Loucy (cell line): ENCODE measurements at regions not wholly inside any gene's neighbourhood (a gene's known extent, or its start where the extent isn't known, plus 50 kb on each side); places are given as distances from the start of the nearest gene placed in this dataset.

Experiments used
- H2AFZ ChIP-seq: fragments of 200-600 bp; sonication (generic); 2 replicates; pipeline ENCODE4 v1.6.0; 2016; ENCODE audit warnings: antibody characterized with exemption, mild to moderate bottlenecking, low read length, moderate library complexity
- H3F3A ChIP-seq: fragments of 200-600 bp; 2 replicates; pipeline ENCODE4 v1.6.0; 2016; ENCODE audit warnings: antibody characterized with exemption, low read depth, mild to moderate bottlenecking
- H3K27me3 ChIP-seq: fragments of 200-600 bp; sonication (generic); 2 replicates; pipeline ENCODE4 v1.6.1; 2014; ENCODE audit warnings: low read length, mild to moderate bottlenecking; ENCODE audit not compliant: insufficient read depth, poor library complexity, severe bottlenecking
- H3K36me3 ChIP-seq: fragments of 200-600 bp; sonication (generic); 2 replicates; pipeline ENCODE4 v1.6.1; 2016; ENCODE audit warnings: low read length; ENCODE audit not compliant: insufficient read depth
- H3K4me1 ChIP-seq: fragments of 200-600 bp; sonication (generic); 2 replicates; pipeline ENCODE4 v1.5.1; 2014; ENCODE audit warnings: low read length, mild to moderate bottlenecking; ENCODE audit not compliant: insufficient read depth, poor library complexity, severe bottlenecking
- H3K4me2 ChIP-seq: fragments of 200-600 bp; sonication (generic); 2 replicates; pipeline ENCODE4 v1.6.0; 2014; ENCODE audit warnings: antibody characterized with exemption, low read length, low read depth, mild to moderate bottlenecking; ENCODE audit not compliant: poor library complexity, severe bottlenecking
- H3K4me3 ChIP-seq: fragments of 200-600 bp; sonication (generic); 2 replicates; pipeline ENCODE4 v1.5.1; 2014; ENCODE audit warnings: low read length, mild to moderate bottlenecking, mixed read lengths; ENCODE audit not compliant: poor library complexity, severe bottlenecking
- H3K79me2 ChIP-seq: fragments of 200-600 bp; sonication (generic); 2 replicates; pipeline ENCODE4 v1.6.1; 2014; ENCODE audit warnings: low read length; ENCODE audit not compliant: insufficient read depth
- H3K9ac ChIP-seq: fragments of 200-600 bp; sonication (generic); 2 replicates; pipeline ENCODE4 v1.6.0; 2014; ENCODE audit warnings: mild to moderate bottlenecking, low read depth, low read length, moderate library complexity; ENCODE audit not compliant: poor library complexity, severe bottlenecking
- H3K9me2 ChIP-seq: fragments of 200-600 bp; sonication (generic); replicated peaks from 2 replicates; pipeline ENCODE4 v1.6.1; 2016; ENCODE audit warnings: low read depth, low read length, mixed read lengths
- H3K9me3 ChIP-seq: fragments of 200-600 bp; sonication (generic); 2 replicates; pipeline ENCODE4 v1.6.1; 2014; ENCODE audit warnings: mild to moderate bottlenecking, antibody characterized with exemption, low read length, low read depth; ENCODE audit not compliant: insufficient read depth
- H4K20me1 ChIP-seq: fragments of 200-600 bp; sonication (generic); 2 replicates; pipeline ENCODE4 v1.6.0; 2014; ENCODE audit warnings: antibody characterized with exemption, low read length, mild to moderate bottlenecking; ENCODE audit not compliant: insufficient read depth, poor library complexity, severe bottlenecking
- EZH2phosphoT487 ChIP-seq: fragments of 200-600 bp; IDR thresholded peaks from 2 replicates; pipeline ENCODE4 v1.6.1; 2018; ENCODE audit warnings: antibody characterized with exemption, mild to moderate bottlenecking, moderate library complexity, borderline replicate concordance
- TF ChIP-seq, protein P1 (sequence below): fragments of 200-600 bp; sonication (generic); conservative IDR thresholded peaks from 2 replicates; pipeline ENCODE4 v1.5.1; 2014; ENCODE audit warnings: mild to moderate bottlenecking, antibody characterized with exemption, low read length

DNA sequence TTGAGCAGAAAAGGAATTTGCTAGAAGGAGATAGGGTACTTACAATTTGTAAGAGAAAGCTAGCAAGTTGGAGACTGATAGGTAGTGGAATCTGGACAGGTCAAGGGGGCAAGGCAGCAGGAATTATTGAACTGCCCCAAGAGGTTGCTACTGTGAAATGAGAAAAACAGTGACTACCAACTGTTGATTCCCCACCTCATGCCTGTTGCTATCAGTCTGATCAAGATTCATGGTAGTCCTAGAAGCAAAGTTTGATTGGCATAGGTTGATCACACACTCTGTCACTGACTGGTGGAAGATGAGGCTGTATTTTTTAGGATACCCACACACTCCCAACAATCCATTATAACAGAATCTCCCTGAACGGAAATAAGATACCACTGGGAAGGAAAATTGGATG lies 89.4 kb upstream of the IGF1 start:
- H3K4me1 ChIP-seq: no peaks in the 10 kb centered on the region
- no peak overlapping the region for H2AFZ ChIP-seq
- H3K9me2 ChIP-seq: no peaks in the 10 kb centered on the region
- no peak overlapping the region for H3K9ac ChIP-seq
- no peak overlapping the region for H3K4me3 ChIP-seq
- H3K4me2 ChIP-seq: no peak overlapping the region
- no peaks in the 10 kb centered on the region for H3K27me3 ChIP-seq
- H3K79me2 ChIP-seq: no peaks in the 10 kb centered on the region
- H4K20me1 ChIP-seq: no peaks in the 10 kb centered on the region
- no peak for TF ChIP-seq EZH2phosphoT487
- TF ChIP-seq, protein P1, sequence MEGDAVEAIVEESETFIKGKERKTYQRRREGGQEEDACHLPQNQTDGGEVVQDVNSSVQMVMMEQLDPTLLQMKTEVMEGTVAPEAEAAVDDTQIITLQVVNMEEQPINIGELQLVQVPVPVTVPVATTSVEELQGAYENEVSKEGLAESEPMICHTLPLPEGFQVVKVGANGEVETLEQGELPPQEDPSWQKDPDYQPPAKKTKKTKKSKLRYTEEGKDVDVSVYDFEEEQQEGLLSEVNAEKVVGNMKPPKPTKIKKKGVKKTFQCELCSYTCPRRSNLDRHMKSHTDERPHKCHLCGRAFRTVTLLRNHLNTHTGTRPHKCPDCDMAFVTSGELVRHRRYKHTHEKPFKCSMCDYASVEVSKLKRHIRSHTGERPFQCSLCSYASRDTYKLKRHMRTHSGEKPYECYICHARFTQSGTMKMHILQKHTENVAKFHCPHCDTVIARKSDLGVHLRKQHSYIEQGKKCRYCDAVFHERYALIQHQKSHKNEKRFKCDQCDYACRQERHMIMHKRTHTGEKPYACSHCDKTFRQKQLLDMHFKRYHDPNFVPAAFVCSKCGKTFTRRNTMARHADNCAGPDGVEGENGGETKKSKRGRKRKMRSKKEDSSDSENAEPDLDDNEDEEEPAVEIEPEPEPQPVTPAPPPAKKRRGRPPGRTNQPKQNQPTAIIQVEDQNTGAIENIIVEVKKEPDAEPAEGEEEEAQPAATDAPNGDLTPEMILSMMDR: no peak
- H3K9me3 ChIP-seq: no peaks in the 10 kb centered on the region
- H3K36me3 ChIP-seq: no peaks in the 10 kb centered on the region
- H3F3A ChIP-seq: no peaks in the 10 kb centered on the region

DNA sequence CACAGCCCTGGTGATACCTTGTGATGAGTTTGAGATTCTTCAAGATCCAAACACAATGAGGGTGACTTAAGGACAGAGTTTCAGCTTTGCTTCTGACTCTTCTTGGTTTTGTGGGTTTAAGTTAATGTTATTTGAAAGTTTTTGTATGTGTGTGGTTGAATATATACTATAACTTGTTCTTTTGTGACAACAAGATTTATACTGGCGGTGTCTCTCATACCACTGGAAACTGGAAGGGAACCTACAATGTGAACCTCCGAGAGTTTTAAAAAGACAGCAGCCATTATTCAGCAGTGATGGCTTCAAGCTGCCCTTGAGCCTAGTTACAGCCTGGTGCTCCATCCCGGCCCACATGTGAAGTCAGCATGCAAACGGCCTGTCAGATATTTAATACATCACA lies 87.9 kb upstream of the IGF1 start:
- H3K79me2 ChIP-seq: no peaks in the 10 kb centered on the region
- no peaks in the 10 kb centered on the region for H3K9me3 ChIP-seq
- H3K36me3 ChIP-seq: no peaks in the 10 kb centered on the region
- H3K27me3 ChIP-seq: no peaks in the 10 kb centered on the region
- H3K4me2 ChIP-seq: no peak overlapping the region
- H3K4me3 ChIP-seq: no peak overlapping the region
- no peaks in the 10 kb centered on the region for H3F3A ChIP-seq
- TF ChIP-seq, protein P1: no peak
- TF ChIP-seq EZH2phosphoT487: no peak
- no peaks in the 10 kb centered on the region for H3K4me1 ChIP-seq
- H3K9ac ChIP-seq: no peak overlapping the region
- no peaks in the 10 kb centered on the region for H3K9me2 ChIP-seq
- H4K20me1 ChIP-seq: no peaks in the 10 kb centered on the region
- H2AFZ ChIP-seq: no peak overlapping the region

DNA sequence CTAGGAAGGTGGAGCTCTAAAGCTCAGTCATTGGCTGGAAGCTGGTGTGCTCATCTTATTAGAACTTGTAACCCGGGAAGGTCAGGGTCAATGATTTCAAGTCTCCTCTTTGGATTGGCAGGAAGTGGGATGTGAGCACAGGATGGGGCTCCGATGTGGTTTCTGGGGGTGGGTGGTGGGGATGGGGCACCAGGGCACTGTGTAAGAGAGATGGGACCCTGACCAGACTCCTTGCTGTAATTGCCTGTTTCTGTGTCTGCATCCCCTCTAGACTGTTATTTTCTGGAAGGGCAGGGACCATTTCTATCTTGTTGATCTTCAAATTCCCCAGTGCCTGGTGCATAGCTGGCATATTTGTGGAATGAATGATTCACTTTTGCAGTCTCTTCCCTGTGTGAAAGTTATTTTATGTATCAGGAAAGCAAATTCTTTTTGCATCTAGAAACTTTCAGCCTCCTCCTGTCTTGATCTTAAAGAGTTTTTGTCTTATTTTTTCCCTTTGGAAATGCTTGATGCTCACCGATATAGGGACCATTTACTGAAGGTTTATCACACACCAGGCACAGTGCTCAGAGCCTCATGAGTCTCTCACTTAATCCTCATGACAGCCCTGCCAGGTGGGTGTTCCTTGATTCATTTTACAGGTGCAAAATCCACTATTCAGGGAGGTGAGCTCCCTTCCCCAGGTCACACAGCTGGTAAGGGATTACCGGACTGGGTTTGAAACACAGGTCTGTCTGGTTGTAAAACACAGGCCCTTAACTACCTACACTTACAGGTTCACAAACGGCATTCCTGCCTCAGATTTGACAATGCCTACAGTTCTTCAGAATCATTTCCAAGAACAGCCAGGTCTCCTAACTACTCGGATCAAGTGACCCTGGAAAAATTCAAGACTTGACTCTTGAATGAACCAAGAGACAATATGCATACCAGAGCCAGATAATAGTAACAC lies 86.9 kb upstream of the IGF1 start:
- Histone ChIP-seq H3K9me3 (no peaks in the 10 kb centered on the region), H3K9ac (no peak overlapping the region), H2AFZ (no peak overlapping the region), H3K36me3 (no peaks in the 10 kb centered on the region), H3K27me3 (no peaks in the 10 kb centered on the region), H4K20me1 (no peaks in the 10 kb centered on the region), H3K4me2 (no peak overlapping the region), H3K9me2 (no peaks in the 10 kb centered on the region), H3K4me1 (no peaks in the 10 kb centered on the region), H3F3A (no peaks in the 10 kb centered on the region), H3K4me3 (no peak overlapping the region), H3K79me2 (no peaks in the 10 kb centered on the region)
- TF ChIP-seq, protein P1: no peak
- TF ChIP-seq EZH2phosphoT487: no peak
